Natural killer cell (primary cell): ENCODE measurements at regions not wholly inside any gene's neighbourhood (a gene's known extent, or its start where the extent isn't known, plus 50 kb on each side); places are given as distances from the start of the nearest gene placed in this dataset.

Experiments
- ATAC-seq, 3 donors: fragments of 150-1000 bp in 2 of 3; fragments of 200-7000 bp in 1 of 3; cut with Tn5 transposase; 1 replicate in 1 of 3; 2 replicates in 2 of 3; pipeline ENCODE4 v1.10.0; 2021; ENCODE audit warnings: mild to moderate bottlenecking in 2 of 3, moderate library complexity in 2 of 3
- DNase-seq, 2 donors: peaks; one replicate each; pipeline versions ENCODE4 v3.0.0 to v3.0.0-alpha.2; 2013 to 2021; ENCODE audit warnings: mixed read lengths in 1 of 2
- H3K27ac ChIP-seq: one replicate; pipeline ENCODE4 v1.5.1; 2013; ENCODE audit warnings: mild to moderate bottlenecking, low read length
- H3K27me3 ChIP-seq: one replicate; pipeline ENCODE4 v1.6.1; 2013; ENCODE audit warnings: low read length; ENCODE audit not compliant: control insufficient read depth, insufficient read depth
- H3K36me3 ChIP-seq: one replicate; pipeline ENCODE4 v1.6.1; 2013; ENCODE audit warnings: low read length; ENCODE audit not compliant: control insufficient read depth, insufficient read depth
- H3K4me1 ChIP-seq: one replicate; pipeline ENCODE4 v1.6.1; 2013; ENCODE audit warnings: low read length; ENCODE audit not compliant: control insufficient read depth, insufficient read depth
- H3K4me3 ChIP-seq: one replicate; pipeline ENCODE4 v1.5.1; 2013; ENCODE audit warnings: low read length
- H3K9me3 ChIP-seq: one replicate; pipeline ENCODE4 v1.6.1; 2013; ENCODE audit warnings: low read length; ENCODE audit not compliant: control insufficient read depth, insufficient read depth
- H3K27ac Mint-ChIP-seq, 2 donors: one replicate each; pipeline ENCODE4 v1.8.0; 2022; ENCODE audit warnings: mild to moderate bottlenecking in 2 of 2, mixed read lengths in 2 of 2, moderate library complexity in 1 of 2
- H3K27me3 Mint-ChIP-seq, 2 donors: one replicate each; pipeline ENCODE4 v1.8.0; 2022; ENCODE audit warnings: low read depth in 2 of 2, mixed read lengths in 2 of 2
- H3K36me3 Mint-ChIP-seq: one replicate; pipeline ENCODE4 v1.8.0; 2022; ENCODE audit warnings: mixed read lengths
- H3K4me1 Mint-ChIP-seq, 2 donors: one replicate each; pipeline ENCODE4 v1.8.0; 2022; ENCODE audit warnings: mixed read lengths in 2 of 2
- H3K4me3 Mint-ChIP-seq: one replicate; pipeline ENCODE4 v1.8.0; 2022; ENCODE audit warnings: mild to moderate bottlenecking, moderate library complexity, mixed read lengths
- H3K9me3 Mint-ChIP-seq, 2 donors: one replicate each; pipeline ENCODE4 v1.8.0; 2022; ENCODE audit warnings: mixed read lengths in 2 of 2
- CTCF ChIP-seq: fragments of 200-600 bp; IDR thresholded peaks from one replicate; pipeline ENCODE4 v1.8.0; 2022; ENCODE audit warnings: antibody characterized with exemption
- WGBS: methylation state at CpG from one replicate; pipeline ENCODE4 v1.1.7; 2013; ENCODE audit warnings: missing lambda C conversion rate; ENCODE audit not compliant: insufficient coverage; 5-methylcytosine and 5-hydroxymethylcytosine counted together
- intact Hi-C: fragments of 100-400 bp; cut with micrococcal nuclease; formaldehyde crosslinking; loops from one replicate; pipeline ENCODE4 v1.14.2; 2022

GRCh38 chr18:1353025-1353424, 448.4 kb downstream of the ADCYAP1 start:
- no peak overlapping the region for H3K4me3 Mint-ChIP-seq
- DNase-seq (no peak), ATAC-seq (no peak)
- no peaks in the 10 kb centered on the region for H3K36me3 ChIP-seq
- TF ChIP-seq CTCF = no peak
- H3K27me3 ChIP-seq = no peaks in the 10 kb centered on the region
- H3K36me3 Mint-ChIP-seq = no peaks in the 10 kb centered on the region
- no peak overlapping the region for H3K27ac Mint-ChIP-seq
- no peak overlapping the region for H3K27ac ChIP-seq
- H3K9me3 ChIP-seq = peaks cover 4% of the 10 kb centered on the region
- H3K9me3 Mint-ChIP-seq = peaks cover 9 to 14% of the 10 kb centered on the region in 2 donors
- no peak overlapping the region for H3K4me3 ChIP-seq
- intact Hi-C loops = no loop called here
- H3K4me1 ChIP-seq = no peaks in the 10 kb centered on the region
- no peaks in the 10 kb centered on the region for H3K4me1 Mint-ChIP-seq
- no peaks in the 10 kb centered on the region for H3K27me3 Mint-ChIP-seq

GRCh38 chr18:1357724-1358123, 453.1 kb downstream of the ADCYAP1 start:
- no peaks in the 10 kb centered on the region for H3K4me1 Mint-ChIP-seq
- H3K36me3 Mint-ChIP-seq = no peaks in the 10 kb centered on the region
- intact Hi-C loops = no loop called here
- no peak overlapping the region for H3K27ac Mint-ChIP-seq
- H3K4me1 ChIP-seq = no peaks in the 10 kb centered on the region
- H3K4me3 Mint-ChIP-seq = no peak overlapping the region
- no peak overlapping the region for H3K4me3 ChIP-seq
- no peak for DNase-seq
- no peak for TF ChIP-seq CTCF
- peaks cover 4% of the 10 kb centered on the region for H3K9me3 ChIP-seq
- no peak overlapping the region for H3K27ac ChIP-seq
- no peaks in the 10 kb centered on the region for H3K27me3 Mint-ChIP-seq
- no peaks in the 10 kb centered on the region for H3K36me3 ChIP-seq
- ATAC-seq = no peak
- H3K9me3 Mint-ChIP-seq = peaks cover 2 to 8% of the 10 kb centered on the region in 2 donors
- H3K27me3 ChIP-seq = no peaks in the 10 kb centered on the region
- WGBS = 76% methylated on average over 1 of the region's 2 CpGs

GRCh38 chr18:1361936-1362335, 457.3 kb downstream of the ADCYAP1 start:
- no peak overlapping the region for H3K27ac Mint-ChIP-seq
- H3K9me3 Mint-ChIP-seq = peaks cover 2 to 9% of the 10 kb centered on the region in 2 donors
- Histone ChIP-seq H3K27ac (no peak overlapping the region), H3K27me3 (no peaks in the 10 kb centered on the region), H3K9me3 (no peaks in the 10 kb centered on the region), H3K36me3 (no peaks in the 10 kb centered on the region), H3K4me1 (no peaks in the 10 kb centered on the region), H3K4me3 (no peak overlapping the region)
- intact Hi-C loops = no loop called here
- no peaks in the 10 kb centered on the region for H3K36me3 Mint-ChIP-seq
- H3K4me3 Mint-ChIP-seq = no peak overlapping the region
- DNase-seq = no peak
- no peaks in the 10 kb centered on the region for H3K4me1 Mint-ChIP-seq
- no peaks in the 10 kb centered on the region for H3K27me3 Mint-ChIP-seq
- no peak for ATAC-seq
- 24% methylated on average over 2 of the region's 3 CpGs for WGBS
- no peak for TF ChIP-seq CTCF

- DNase-seq (no peak), ATAC-seq (no peak)
- no peak overlapping the region for H3K4me3 Mint-ChIP-seq
- intact Hi-C loops = no loop called here
- 93% methylated on average over 6 of the region's 6 CpGs for WGBS
- H3K4me1 Mint-ChIP-seq = no peaks in the 10 kb centered on the region
- no peaks in the 10 kb centered on the region for H3K36me3 Mint-ChIP-seq
- Histone ChIP-seq H3K27me3 (no peaks in the 10 kb centered on the region), H3K27ac (no peak overlapping the region), H3K36me3 (no peaks in the 10 kb centered on the region), H3K9me3 (no peaks in the 10 kb centered on the region), H3K4me1 (no peaks in the 10 kb centered on the region), H3K4me3 (no peak overlapping the region)
- no peak overlapping the region for H3K27ac Mint-ChIP-seq
- peaks cover 2% of the 10 kb centered on the region in 2 donors for H3K9me3 Mint-ChIP-seq
- TF ChIP-seq CTCF = no peak
- H3K27me3 Mint-ChIP-seq = no peaks in the 10 kb centered on the region
Measured at GRCh38 chr18:1370552-1370951, 465.9 kb downstream of the ADCYAP1 start.
